ELR (cell line): ENCODE measurements at regions not wholly inside any gene's neighbourhood (a gene's known extent, or its start where the extent isn't known, plus 50 kb on each side); places are given as distances from the start of the nearest gene placed in this dataset.

Source experiments
- DNase-seq: peaks from one replicate; pipeline ENCODE4 v3.0.0-alpha.2; 2015; ENCODE audit warnings: low read depth

DNA sequence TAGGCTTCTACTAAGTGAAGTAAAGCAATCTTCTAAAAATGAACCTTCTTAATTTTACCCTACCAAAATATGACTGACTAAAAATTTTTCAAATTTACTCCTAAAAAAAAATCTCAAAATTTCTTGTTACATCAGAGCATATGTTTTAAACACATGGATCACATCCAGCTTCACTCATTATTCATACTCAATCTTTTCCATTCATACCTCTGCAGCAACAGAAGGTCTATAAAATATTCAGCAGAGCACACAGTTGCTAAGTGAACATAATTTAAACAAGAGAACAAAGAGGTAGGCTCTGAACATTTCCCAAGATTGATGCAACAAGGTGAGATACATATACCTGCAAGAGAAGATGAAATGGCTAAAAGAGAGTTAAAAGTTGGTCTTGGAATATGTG, 213.9 kb downstream of the SOD2 start:
- no peak for DNase-seq

DNA sequence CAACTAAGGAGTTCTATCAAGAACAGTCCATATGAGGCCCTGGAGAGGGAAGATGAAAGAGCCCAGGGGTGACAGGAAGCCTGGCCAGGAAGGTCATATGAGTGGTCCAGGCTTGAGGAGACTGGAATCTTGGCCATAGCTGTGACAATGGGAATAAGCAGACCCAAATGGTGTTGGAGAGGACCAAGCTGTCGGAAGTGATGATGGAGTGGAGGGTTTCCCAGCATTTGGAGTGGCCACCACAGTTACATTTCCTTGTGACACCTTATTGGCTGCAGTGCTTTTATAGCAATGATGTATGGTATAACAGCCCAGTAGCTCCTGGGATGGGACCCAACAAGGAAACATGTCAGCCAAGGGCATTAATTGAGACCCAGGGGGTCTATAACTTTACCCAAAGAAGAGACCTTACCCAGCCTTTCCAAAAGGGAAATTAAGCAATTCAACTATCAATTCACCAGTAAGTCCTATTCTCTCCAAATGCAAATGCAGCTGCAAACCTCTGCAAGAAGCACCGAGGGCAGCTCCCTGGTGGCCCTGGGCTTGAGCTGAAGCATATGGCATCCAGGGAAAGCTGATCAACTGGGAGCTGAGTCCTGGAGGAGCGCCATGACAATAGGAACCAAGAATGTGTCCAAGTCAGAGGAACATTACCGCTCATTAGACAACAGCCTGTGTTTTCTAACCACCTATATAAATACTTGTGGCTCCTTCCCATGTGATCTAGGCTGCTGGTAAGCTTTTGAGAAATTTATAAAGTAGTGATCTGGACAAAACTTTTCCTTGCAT, 219.4 kb downstream of the SOD2 start:
- no peak for DNase-seq

DNA sequence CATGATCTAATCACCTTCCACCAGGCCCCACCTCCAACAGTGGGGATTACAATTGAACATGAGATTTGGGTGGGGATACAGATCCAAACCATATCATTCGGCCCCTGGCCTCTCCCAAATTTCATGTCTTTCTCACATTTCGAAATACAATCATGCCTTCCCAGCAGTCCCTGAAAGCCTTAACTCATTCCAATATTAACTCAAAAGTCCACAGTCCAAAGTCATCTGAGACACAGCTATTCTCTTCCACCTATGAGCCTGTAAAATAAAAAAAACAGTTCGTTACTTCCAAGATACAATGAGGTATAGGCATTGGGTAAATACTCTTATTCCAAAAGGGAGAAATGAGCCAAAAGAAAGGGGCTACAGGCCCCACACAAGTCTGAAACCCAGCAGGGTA, 222.6 kb downstream of the SOD2 start:
- no peak for DNase-seq

DNA sequence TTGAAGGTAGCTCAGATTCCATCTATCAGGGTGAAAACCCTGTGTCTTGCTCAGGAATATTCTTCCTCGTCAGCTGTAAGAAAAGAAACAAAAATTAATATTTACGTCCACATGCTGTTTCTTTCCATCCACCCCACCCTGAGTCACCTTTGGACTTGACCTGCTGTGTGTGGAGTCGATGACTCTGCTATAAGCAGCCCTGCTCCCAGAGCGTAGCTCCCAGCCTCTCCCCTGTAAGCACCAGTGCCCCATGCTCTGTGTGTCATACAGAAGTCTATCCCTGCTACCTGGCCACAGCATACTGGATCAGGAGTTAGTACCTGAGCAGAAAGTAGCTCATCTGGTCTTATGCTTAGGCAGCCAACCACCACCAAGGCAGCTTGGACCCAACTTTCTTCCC, 223.6 kb downstream of the SOD2 start:
- no peak for DNase-seq

DNA sequence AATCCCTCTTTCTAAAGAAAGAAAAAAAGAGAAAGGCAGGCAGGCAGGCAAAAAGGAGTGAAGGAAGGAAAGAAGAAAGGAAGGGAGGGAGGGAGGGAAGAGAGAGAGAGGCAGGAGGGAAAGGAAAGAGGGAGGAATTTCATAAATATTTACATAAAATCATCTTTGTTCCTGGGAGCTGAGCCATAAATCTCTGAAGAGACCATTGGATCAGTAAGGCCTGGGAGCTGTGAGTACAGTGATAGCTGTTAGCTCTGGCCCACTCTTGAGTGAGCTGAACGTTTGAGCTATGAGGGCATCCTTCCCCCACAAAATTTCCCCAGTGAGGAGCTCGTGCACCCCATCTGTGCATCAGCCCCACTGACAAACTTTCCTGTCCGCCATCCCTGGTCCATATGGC, 224.0 kb downstream of the SOD2 start:
- no peak for DNase-seq

DNA sequence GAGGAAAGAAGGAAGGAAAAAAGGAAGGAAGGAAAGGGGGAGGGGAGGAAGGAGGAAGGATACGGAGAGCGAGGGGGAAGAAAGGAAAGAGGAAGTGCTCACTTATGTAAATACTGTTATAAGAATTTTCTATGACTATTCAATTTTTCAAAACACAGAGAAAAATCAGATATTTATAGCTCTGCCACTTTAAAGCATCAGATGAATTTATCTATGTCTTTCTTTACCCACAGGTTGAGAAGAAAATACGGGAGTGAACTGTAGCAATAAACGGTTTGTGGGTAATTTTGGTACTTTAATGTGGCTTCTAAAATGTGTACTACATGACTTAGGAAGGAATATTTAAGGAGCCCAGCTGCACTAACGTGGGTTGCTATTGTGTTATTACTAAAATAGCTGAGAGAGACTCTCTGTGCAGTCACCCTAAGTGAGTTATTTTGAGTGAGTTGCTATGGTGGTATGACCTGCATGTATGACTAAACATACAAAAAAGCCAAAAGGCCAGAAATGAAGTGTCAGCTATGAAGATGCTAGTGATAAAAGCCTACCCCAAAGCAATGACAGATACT, 225.5 kb downstream of the SOD2 start:
- peak; percentile 24 for DNase-seq

DNA sequence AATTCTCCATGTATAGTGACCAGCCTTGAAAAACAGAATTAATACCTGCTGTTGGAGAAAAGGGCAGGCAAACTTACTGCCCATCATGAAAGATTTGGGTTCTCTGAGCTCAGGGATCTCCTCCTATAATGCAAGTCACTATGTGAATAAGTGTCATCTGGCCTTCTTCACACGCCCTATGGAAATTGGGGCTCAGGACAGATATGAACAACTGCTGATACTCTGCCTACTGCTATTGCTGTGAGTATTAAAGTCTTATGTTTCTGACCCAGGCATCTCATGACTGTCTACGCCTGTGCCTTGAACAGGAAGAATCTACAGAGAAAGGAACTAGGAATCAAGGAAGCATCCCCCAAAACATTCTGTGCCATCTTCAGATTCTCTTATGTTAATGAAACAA, 226.1 kb downstream of the SOD2 start:
- DNase-seq: no peak

DNA sequence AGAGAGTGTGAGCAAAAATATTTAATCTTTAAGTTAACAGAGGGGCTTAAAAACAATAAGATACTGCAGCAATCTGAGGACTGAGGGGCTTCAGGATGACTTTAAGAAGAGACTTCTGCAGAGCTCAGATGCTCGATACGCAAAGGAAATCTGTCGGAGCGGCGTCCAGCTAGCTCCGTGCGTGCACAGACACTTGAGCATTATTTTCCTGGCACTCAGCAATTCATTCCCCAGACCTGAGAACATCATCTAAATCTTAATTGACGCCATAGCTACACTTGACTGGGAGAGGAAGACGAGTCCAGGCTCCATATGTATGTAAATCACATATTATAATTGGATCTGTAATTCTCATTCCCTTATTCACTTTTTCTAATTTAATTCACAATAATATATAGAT, 228.2 kb downstream of the SOD2 start:
- DNase-seq: no peak

DNA sequence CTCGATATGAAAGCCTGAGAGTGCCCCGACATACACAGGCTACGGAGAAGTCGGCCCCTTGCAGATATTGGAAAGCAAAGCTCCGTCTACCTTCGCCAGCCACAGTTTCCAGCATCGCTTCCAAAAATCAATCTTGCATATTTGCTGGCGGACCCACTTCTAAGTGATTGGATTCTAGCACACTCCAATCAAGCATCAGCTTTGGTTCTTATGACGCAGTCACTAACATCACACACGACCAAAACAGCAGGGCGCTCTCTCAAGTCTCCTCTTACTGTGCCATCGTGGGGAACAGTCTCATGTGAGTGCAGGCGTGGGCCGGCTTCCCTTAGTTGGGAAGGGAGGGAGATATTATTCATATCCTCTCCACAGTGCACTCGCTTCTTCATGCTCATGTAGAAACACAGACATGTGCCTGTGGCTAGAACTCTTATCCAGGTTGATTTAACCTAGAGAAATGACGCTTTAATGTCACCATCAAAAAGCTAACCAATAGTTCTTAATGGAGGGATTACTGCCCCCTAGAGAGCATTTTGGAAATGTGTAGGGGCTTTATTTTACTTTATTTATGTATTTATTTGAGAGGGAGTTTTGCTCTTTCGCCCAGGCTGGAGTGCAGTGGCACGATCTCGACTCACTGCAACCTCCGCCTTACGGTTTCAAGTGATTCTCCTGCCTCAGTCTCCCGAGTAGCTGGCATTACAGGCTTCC, 229.8 kb downstream of the SOD2 start:
- peak; percentile 38 for DNase-seq

DNA sequence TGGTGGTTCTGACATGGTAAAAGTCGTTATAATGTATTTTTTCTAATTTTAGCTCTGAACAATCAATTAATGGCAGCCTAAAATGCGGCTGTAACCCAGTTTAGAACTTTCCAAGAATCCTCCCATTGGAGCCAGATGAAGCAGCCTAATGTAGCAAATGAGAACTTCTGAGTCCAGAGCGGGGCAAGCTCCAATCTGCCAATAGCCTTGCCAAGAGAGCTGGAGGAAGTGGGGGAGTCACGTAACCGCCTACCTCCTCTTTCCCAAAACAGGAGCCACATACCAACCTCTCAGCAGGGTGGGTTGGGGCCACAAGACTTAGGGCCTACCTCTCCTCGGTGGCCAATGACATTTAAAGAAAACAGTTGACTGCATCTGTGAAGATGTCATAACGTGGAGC, 230.6 kb downstream of the SOD2 start:
- no peak for DNase-seq

DNA sequence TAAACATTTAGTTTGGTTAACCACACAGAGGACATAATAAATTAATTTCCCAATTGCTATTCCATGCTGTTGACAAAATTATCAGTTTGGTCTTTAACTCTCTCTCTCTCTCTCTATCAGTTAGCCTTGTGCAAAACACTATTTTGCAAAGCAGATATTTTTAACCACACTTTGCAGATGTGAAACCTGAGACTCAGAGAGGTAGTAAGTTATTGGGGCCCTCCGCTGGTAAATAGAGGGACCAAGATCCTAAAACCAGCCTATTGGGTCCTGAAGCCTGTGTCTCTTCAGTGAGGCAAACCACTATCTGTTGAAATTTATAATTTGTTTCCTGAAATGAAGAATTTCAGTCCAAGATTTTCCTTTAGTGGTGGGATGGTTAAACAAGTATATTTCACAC, 231.0 kb downstream of the SOD2 start:
- no peak for DNase-seq

DNA sequence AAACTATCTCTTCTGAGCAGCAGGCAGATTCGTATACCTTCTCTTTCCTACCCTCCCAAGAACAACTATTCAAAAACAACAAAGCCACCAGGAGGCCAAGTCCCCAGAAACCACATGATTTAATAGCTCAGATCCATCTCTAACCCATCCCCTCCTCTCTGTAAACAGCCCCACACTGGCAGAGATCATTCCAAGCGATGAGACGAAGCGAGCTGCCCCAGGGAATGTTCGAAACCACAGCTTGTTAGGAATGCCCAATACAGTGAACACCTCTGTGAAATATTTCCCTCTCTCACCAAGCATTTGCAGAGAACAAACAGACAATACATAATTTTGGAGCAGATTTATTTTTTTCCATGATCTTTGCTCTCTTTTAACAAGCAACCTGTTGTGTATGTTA, 231.8 kb downstream of the SOD2 start:
- DNase-seq: peak; percentile 4

DNA sequence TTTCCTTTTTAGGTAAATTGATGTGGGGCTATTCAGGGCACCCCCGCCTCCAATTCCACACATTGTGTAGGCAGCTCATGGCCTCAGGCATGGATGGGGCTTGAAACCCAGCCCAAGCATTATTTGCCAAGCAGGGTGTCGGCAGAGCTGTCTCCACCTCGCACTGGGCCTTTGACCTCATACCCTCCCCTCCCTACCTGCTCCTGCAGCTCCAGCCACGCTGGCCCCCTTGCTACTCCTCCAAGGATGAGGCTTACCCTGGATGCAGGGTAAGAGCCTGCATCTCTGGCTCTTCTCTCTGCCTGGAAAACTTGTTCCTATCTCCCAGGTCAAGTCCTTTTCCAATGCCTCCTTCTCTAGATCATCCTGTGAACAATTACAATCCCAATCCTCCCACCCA, 232.6 kb downstream of the SOD2 start:
- no peak for DNase-seq

DNA sequence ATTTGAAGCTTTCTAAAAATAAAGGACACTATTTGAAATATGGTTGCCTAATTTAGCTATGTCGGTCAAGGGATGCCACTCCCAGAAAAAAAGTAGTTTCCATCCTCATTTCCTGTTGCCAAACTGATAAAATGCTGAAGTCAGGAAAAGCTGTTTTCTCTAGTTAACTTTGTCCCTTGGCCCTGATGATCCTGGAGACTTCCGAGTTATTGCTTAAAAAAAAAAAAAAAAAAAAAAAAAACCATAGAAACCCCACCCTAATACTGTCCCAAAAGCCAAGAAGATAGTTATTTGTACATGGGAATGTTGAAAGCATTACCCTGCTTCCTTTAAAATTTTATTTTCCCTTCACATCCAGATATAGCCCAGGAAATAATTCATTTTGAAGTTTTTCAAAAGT, 236.7 kb downstream of the SOD2 start:
- DNase-seq: no peak

DNA sequence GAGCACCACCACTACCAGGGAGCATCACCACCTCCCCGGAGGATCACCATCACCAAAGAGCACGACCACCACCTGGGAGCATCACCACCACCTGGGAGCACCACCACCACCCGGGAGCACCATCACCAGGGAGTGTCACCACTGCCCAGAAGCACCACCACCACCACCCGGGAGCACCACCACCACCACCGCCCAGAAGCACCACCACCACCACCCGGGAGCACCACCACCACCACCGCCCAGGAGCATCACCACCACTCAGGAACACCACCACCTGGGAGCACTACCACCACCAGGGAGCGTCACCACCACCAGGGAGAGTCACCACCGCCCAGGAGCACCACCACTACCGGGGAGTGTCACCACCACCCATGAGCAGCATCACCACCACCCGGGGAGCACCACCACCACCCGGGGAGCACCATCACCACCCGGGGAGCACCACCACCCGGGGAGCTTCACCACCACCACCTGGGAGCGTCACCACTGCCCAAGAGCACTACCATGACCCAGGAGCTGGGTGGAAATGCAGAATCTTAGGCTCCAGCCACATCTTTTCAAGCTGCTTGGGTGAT, 237.3 kb downstream of the SOD2 start:
- DNase-seq: no peak

DNA sequence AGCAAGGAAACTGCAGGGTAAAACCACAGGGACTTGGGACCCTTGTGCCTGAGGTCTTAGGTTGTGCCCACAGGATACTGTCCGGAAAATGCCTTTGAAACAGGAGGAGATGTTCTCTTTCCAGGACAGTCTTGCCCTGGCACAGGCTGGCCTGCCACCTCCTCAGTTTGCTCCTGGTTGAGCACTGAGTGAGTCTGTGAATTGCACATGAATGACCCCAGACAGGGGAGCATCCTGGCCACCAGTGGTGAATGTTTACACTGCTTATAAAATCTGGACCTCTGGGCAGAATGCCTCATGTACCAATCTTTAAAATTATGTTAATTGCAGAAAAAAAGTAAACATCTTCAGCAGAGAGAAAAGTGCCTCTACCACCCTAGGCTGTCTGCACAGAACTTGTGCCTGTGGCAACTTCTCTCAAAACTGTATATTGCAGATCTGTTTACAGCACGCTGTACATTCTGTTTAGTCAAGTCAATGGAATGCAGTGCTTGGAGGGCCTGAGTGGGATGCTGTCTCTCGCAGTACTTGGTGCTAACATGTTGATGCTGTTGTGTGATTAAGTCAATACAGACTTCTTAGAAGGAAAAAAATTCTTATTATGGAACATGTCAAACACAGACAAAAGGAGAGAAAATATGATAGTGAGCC, 242.1 kb downstream of the SOD2 start:
- peak; percentile 56 for DNase-seq

DNA sequence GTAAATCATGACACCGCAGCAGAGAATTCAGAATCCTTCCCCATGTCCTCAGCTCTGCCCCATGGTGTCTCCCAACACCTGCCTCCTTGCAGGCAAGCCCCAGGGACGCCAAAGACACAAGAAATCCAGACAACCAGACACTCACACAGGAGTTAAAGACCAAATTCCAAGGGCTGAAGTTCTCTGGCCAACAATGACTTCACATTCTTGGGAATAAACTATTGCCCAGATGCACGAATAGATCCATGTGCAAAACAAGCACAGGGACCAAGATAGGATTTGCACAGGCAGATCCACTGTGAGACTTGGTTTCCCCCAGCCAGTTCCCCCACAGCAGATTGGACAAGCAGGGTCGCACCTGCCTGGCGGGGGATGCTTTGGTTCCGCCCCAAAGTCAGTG, 246.7 kb downstream of the SOD2 start:
- no peak for DNase-seq

DNA sequence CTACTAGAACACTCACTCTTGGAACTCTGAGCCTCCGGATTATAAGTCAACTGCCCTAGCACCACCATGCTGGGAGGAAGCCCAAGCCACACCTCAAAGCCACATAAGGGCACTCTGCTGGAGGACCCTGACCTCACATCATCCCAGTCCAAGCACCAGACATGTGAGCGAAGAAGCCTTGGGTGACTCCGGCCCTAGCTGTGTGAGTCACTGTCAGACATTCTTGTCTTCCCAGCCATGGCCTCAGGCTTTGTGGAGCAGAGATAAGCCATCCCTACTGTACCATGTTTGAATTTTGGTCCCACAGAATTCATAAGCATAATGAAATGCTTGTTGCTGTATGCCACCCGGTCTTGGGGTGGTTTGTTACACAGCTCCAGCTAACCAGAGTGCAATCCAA, 247.7 kb downstream of the SOD2 start:
- peak; percentile 13 for DNase-seq

DNA sequence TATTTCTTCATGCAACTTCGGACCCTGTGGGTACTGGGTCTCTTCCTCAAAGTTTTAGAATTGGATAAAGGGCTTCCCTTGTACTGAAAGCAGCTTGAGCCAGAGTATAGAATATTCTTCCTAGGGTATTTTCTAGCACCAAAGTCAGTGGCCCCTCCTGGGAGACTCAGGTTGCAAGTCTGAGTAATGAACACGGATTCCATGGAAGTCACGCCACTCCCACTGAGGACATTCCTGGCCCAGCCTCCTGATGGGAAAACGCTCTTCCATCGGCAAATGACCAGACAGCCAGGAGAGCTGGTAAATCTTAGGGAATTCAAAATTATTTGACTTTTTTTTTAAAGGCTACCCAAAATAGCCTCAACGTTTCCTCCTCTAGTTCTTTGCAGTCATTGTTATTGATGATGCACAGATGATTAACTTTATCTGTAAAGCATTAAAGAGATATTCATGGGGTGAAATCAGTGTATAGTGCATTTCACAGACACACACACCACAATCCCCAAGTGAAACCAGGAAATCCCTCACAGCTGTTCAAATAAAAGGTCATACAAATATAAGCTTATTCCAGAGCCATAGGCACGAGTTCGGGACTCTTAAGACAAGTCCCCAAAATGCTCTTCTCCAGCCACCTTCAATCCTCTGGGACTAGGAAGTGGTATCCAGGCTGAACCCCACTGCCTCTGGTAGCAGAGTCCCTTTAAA, 248.8 kb downstream of the SOD2 start:
- DNase-seq: no peak

DNA sequence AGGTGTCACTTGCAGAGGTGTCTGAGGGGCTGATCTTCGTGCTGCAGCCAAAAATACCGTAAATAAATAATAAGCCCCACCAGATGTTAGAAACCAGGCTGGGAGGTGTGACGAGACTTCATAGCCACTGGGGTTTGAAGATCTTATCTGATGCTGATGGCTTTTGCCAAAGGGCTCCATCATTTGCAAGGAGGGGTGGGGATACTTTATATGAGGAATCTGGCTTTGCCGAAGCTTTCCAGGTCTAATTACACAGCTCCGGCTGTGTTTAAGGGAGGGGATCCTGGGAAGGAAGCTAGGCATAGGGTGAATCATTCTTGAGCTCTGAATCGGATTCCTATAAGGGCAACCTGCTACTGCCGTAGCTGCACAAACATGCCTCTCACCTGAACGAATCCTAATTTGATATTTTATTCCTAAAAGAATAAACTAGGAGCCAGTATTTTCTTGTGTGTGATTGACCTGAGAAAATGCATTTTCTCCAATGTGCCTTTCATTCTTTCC, 249.6 kb downstream of the SOD2 start:
- no peak for DNase-seq

DNA sequence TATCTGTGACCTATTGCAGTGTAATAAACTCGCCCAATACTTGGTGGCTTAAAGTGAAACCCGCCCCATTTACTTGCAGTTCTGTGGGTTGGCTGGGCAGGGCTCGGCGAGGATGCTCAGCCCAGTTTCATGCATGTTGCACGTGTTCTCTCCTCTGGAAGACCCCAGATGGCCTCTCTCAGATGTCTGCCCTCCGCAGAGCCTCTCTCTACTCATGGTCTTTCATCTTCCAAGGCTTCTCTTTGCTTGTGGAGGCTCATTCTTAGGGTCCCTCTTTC, 251.4 kb downstream of the SOD2 start:
- no peak for DNase-seq
